GM12872 (cell line): ENCODE measurements at regions not wholly inside any gene's neighbourhood (a gene's known extent, or its start where the extent isn't known, plus 50 kb on each side); places are given as distances from the start of the nearest gene placed in this dataset.

ENCODE experiments used
- TF ChIP-seq, protein P1 (sequence below): IDR thresholded peaks from 3 replicates; pipeline ENCODE4 v1.5.1; 2011; ENCODE audit warnings: low read depth, mild to moderate bottlenecking, low read length, moderate library complexity; ENCODE audit not compliant: insufficient read depth

DNA sequence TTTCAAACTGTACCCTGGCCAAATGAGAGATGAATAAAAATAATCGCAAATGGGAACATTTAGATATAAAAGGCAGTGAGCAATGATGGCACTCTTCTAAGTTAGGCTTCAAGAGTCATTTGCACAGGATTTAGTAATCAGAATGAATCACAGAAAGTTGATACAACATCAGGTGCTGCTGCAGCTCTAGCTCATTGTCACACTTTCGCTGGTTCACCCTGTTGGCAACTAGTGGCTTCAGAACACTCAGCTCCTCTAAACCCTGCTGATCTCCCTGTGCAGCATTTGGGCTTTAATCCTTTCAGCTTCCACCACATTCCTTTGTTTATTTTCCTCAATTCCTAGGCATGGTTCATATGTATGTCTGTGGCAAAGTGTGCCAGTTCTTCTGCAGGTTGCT, 2071.2 kb upstream of the CDH6 start:
- TF ChIP-seq, protein P1, sequence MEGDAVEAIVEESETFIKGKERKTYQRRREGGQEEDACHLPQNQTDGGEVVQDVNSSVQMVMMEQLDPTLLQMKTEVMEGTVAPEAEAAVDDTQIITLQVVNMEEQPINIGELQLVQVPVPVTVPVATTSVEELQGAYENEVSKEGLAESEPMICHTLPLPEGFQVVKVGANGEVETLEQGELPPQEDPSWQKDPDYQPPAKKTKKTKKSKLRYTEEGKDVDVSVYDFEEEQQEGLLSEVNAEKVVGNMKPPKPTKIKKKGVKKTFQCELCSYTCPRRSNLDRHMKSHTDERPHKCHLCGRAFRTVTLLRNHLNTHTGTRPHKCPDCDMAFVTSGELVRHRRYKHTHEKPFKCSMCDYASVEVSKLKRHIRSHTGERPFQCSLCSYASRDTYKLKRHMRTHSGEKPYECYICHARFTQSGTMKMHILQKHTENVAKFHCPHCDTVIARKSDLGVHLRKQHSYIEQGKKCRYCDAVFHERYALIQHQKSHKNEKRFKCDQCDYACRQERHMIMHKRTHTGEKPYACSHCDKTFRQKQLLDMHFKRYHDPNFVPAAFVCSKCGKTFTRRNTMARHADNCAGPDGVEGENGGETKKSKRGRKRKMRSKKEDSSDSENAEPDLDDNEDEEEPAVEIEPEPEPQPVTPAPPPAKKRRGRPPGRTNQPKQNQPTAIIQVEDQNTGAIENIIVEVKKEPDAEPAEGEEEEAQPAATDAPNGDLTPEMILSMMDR = no peak

DNA sequence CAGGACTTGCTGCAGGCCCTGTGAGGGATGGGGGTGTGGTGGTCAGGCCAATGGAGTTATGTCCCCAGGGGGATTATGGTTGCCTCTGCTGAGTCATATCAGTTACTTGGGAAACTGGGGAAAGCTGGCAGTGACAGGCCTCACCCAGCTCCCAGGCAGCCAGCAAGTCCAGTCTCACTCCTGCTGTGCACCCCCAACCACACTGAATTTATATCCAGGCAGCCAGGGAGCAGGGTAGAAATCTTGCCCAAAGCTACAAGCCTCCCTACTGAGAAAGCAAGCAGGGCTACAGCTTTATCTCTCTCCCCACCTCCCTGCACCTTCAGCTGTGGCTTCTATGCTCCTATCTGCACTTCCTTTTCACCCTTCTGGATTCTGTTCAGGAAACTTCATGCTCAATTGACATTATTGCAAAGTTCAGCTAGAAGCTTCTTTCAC, 2076.0 kb upstream of the CDH9 start:
- TF ChIP-seq, protein P1 = no peak

DNA sequence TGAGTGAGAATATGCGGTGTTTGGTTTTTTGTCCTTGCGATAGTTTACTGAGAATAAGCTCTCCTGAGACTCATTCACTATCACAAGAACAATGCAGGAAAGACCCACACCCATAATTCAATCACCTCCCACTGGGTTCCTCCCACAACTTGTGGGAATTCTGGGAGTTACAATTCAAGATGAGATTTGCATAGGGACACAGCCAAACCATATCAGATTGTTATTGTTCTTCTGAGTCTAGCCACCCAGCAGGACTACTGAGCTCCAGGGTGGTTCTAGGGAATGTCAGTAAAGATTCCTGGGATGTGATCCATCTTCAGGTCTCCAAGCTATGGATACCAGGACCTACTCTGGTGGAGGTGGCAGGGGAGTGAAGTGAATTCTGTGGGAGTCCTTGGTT, 2075.1 kb upstream of the CDH9 start:
- TF ChIP-seq, protein P1 = no peak

DNA sequence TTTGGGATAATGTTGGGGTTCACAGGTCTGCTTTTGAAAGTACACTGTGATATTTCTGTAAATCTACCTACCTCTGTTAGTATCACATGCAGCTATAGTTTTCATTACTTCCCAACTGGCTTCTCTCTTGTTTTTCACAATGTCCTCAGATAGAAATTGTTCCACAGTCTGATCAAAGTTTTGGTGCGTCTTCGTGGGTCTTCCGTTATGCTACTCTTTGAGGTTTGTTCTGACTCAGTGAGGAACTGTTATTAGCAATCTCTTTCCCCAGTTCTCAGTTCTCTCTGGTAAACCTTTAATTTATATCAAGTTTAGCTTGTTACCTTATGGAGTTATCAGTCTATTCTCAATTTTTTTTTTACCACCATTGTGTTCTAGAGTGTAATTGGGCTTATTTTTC, 2061.2 kb upstream of the CDH9 start:
- TF ChIP-seq, protein P1 = no peak

DNA sequence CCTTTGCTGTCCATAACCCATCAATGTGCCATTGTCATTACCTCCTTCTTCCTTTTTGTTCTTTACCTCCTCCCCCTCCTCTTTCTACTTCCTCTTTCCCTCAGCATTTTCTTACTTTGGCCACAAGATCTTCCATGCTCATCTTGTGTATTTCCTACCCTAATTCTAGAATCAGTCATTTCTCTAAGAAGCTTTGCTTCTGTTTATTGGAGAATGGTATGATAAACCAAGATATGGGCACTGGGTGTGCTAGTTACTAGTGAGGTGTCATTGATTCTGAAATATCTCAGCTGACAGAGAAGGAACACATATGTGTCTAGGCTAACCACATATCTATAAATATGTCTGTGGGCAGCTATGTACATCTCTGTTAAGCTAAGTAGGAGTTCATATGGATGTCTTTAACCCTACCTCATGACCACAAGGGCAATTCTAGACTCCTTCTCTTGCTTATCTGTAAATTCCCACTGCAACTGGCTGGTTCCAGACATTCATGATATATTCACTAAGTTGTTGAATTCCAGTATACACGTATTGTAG, 2051.3 kb upstream of the CDH9 start:
- TF ChIP-seq, protein P1 = no peak

DNA sequence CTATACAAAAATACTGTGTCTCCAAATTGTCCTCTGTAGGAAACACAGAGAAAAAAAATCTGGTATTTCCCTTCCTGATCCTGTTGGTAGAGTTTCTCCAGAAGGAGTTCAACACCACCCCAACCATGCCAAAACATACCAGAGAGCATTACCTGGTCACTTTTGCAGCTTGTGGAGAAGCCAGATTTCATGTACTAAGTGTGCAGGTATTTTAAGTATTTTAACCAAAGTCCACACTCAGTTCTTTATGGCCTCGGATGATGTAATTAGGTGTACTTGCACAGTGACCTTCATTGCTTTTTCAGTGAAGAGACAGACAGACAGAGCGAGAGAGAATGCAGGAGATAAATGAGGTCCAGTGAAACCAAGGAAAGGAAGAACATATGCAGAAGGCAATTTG, 2046.8 kb upstream of the CDH9 start:
- TF ChIP-seq, protein P1 = no peak

DNA sequence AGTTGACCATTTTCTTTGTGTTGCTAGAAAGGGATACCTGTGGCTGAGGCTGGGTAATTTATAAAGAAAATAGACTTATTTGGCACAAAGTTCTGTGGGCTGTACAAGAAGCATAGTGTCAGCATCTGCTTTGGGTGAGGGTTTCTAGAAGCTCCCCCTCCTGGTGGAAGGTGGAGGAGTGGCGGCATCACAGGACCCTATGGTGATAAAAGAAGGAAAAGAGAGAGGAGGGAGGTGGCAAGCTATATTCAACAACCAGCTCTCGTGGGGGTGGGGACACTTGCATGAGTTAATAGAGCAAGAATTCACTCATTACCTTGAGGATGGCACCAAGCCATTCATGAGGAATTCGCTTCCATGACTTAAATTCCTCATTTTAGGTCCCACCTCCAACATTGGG, 2041.4 kb upstream of the CDH9 start:
- TF ChIP-seq, protein P1 = no peak

DNA sequence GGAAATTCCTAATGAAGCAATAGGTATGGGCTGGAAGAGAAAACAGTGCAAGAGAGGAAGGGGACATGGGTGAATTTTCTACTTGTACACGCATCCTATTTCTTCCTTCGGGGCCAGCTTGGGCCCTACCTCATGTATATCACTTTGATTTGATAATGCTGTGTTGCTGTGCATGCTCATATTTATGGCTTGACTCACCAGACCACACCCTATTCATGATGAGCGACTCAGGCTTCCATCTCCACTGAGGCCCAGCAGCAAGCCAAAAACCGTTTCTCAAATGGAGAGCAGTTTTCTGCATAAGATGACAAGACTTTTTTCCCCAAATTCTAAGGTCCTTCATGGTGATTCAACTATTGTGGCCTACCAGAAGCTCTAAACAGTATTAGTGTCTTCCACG, 2039.1 kb upstream of the CDH9 start:
- TF ChIP-seq, protein P1 = no peak
